ENCODE measurements at regions not wholly inside any gene's neighbourhood (a gene's known extent, or its start where the extent isn't known, plus 50 kb on each side); places are given as distances from the start of the nearest gene placed in this dataset.

DNA sequence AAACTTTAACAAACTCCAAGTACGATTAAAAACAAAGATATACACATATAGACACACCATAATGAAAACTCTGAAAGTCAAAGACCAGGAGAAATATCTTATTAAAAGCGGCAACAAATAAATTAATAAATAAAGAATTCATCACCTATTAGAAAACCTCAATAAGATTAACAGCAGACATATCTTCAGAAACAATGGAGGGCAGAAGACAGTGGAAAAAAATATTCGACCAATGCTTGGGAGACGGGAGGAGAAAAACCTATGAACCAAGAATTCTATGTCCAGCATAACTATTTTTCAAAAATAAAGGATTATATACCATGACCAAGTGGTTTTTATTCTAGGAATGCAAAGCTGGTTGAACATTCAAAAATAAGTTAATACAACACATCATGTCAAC, 578.6 kb upstream of the CCNG1 start:
- Histone ChIP-seq H3K27ac (ENCODE audit: low read length) (no peak overlapping the region), H3K27me3 (ENCODE audit: control insufficient read depth, insufficient read depth, low read length) (no peaks in the 10 kb centered on the region), H3K4me1 (ENCODE audit: control insufficient read depth, insufficient read depth, low read length) (no peaks in the 10 kb centered on the region), H3K36me3 (ENCODE audit: control insufficient read depth, insufficient read depth, low read length) (no peaks in the 10 kb centered on the region), H3K4me3 (ENCODE audit: low read depth in 2 of 2, low read length in 2 of 2) (no peak overlapping the region), H3K9me3 (ENCODE audit: control insufficient read depth, insufficient read depth, low read depth, low read length) (peaks cover 11% of the 10 kb centered on the region; the same call in 1 of the 2 replicates)
- intact Hi-C loops (cut with micrococcal nuclease; ENCODE audit: unreplicated experiment) (no loop called here), in situ Hi-C loops (cut with HindIII; ENCODE audit: low pct_unique_long_range_greater_than_20kb, low sequenced_read_pairs) (no loop called here)
- TF ChIP-seq SIN3A (IDR thresholded peaks at IDR 0.05; ENCODE audit: borderline replicate concordance, insufficient read depth, low read depth, low read length), result no peak
- no peak for TF ChIP-seq CTCF (IDR thresholded peaks at IDR 0.05)
- TF ChIP-seq POLR2AphosphoS5 (IDR thresholded peaks at IDR 0.05; ENCODE audit: low read depth, low read length), result no peak
- TF ChIP-seq TCF7L2 (IDR thresholded peaks at IDR 0.05; ENCODE audit: low read depth, low read length), result no peak
- TF ChIP-seq, protein P1, sequence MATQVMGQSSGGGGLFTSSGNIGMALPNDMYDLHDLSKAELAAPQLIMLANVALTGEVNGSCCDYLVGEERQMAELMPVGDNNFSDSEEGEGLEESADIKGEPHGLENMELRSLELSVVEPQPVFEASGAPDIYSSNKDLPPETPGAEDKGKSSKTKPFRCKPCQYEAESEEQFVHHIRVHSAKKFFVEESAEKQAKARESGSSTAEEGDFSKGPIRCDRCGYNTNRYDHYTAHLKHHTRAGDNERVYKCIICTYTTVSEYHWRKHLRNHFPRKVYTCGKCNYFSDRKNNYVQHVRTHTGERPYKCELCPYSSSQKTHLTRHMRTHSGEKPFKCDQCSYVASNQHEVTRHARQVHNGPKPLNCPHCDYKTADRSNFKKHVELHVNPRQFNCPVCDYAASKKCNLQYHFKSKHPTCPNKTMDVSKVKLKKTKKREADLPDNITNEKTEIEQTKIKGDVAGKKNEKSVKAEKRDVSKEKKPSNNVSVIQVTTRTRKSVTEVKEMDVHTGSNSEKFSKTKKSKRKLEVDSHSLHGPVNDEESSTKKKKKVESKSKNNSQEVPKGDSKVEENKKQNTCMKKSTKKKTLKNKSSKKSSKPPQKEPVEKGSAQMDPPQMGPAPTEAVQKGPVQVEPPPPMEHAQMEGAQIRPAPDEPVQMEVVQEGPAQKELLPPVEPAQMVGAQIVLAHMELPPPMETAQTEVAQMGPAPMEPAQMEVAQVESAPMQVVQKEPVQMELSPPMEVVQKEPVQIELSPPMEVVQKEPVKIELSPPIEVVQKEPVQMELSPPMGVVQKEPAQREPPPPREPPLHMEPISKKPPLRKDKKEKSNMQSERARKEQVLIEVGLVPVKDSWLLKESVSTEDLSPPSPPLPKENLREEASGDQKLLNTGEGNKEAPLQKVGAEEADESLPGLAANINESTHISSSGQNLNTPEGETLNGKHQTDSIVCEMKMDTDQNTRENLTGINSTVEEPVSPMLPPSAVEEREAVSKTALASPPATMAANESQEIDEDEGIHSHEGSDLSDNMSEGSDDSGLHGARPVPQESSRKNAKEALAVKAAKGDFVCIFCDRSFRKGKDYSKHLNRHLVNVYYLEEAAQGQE (IDR thresholded peaks at IDR 0.05; ENCODE audit: insufficient read depth in 1 of 2, low read depth in 2 of 2, low read length in 1 of 2), result no peak
- ATAC-seq (no peak), DNase-seq (ENCODE audit: low read depth, low spot score) (no peak)
- ChIA-PET POLR2A (no interaction called here), CTCF (no interaction called here)
- no TSS peak for BruUV-seq (replicated peaks)

DNA sequence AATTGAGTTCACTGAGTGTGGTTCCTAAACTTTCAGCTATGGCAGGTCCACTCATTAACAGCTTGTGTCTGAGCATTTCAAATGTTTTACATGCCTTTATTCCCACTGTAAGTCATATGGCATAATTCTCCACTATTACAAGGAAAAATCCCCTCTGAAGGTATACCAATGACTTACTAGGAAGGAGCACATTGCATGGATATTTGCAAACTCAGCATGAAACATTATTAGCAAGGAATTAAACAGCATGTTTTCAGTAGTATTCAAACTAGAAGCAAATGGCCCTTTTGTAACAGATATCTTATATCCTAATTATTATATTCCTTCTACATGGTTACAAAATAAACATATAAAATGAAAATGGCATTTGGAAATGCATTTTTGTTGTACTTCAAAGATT, 566.4 kb upstream of the CCNG1 start:
- intact Hi-C loops (cut with micrococcal nuclease; ENCODE audit: unreplicated experiment), result no loop called here
- no peaks in the 10 kb centered on the region for H3K27me3 ChIP-seq (ENCODE audit: control insufficient read depth, insufficient read depth, low read length)
- no TSS peak for BruUV-seq (replicated peaks)
- TF ChIP-seq, protein P1 (IDR thresholded peaks at IDR 0.05; ENCODE audit: insufficient read depth in 1 of 2, low read depth in 2 of 2, low read length in 1 of 2), result no peak
- no peak for TF ChIP-seq TCF7L2 (IDR thresholded peaks at IDR 0.05; ENCODE audit: low read depth, low read length)
- TF ChIP-seq POLR2AphosphoS5 (IDR thresholded peaks at IDR 0.05; ENCODE audit: low read depth, low read length), result no peak
- no peak for TF ChIP-seq CTCF (IDR thresholded peaks at IDR 0.05)
- TF ChIP-seq SIN3A (IDR thresholded peaks at IDR 0.05; ENCODE audit: borderline replicate concordance, insufficient read depth, low read depth, low read length), result no peak
- in situ Hi-C loops (cut with HindIII; ENCODE audit: low pct_unique_long_range_greater_than_20kb, low sequenced_read_pairs), result no loop called here
- H3K36me3 ChIP-seq (ENCODE audit: control insufficient read depth, insufficient read depth, low read length), result no peaks in the 10 kb centered on the region
- no peak overlapping the region for H3K27ac ChIP-seq (ENCODE audit: low read length)
- H3K4me3 ChIP-seq (ENCODE audit: low read depth in 2 of 2, low read length in 2 of 2), result no peak overlapping the region
- ChIA-PET POLR2A (no interaction called here), CTCF (no interaction called here)
- no peaks in the 10 kb centered on the region for H3K9me3 ChIP-seq (ENCODE audit: control insufficient read depth, insufficient read depth, low read depth, low read length)
- ATAC-seq, result no peak
- H3K4me1 ChIP-seq (ENCODE audit: control insufficient read depth, insufficient read depth, low read length), result no peaks in the 10 kb centered on the region
- no peak for DNase-seq (ENCODE audit: low read depth, low spot score)

All from Panc1 (cell line).